ENCODE measurements at regions not wholly inside any gene's neighbourhood (a gene's known extent, or its start where the extent isn't known, plus 50 kb on each side); places are given as distances from the start of the nearest gene placed in this dataset.

DNA sequence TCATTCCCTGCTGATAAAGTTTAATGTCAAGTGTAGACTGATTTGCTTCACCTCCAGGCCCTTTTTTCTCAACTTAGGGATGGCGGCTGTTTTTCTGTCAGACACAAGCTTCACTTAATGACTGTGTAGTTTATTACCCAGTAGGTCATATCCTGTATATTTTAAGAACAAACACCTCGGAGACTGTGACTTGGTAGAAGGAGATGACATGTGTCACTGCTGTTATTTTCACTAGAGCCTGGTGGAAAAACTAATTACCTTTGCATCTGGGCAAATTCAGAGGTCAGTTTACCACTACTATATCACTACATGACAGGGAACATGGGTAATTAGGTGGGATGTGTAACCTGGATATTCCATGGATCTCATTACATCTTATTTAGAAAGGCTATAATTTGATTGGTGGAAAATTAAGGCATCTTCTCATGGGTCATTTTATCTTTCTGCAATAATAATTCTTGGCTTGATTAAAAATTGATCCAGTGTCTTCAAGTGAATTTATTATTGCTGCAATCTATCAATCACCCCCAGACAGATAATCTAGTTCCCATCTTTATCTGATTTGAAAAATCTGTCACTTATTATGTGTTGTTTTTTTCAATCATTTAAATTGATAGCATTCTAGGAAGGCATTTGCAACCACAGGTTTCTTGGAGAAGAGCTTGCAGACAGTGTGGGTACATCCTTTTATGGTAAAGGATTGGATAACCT lies 353.8 kb upstream of the SPRED2 start:
- in situ Hi-C loops (cut with HindIII; ENCODE audit: extremely low pct_ligation_motif_present, low pct_unique_long_range_greater_than_20kb), result no loop called here
- TF ChIP-seq U2AF1 (optimal IDR thresholded peaks at IDR 0.05; ENCODE audit: low read depth, low read length) (no peak), ZC3H4 (CRISPR knock-in tag; IDR thresholded peaks at IDR 0.05; ENCODE audit: borderline replicate concordance) (no peak), IKZF4 (CRISPR knock-in tag; IDR thresholded peaks at IDR 0.05; ENCODE audit: borderline replicate concordance, low read depth, not compliant biosample characterization) (no peak), RNF2 (conservative IDR thresholded peaks at IDR 0.05; ENCODE audit: low read depth) (no peak), THAP11 (CRISPR knock-in tag; IDR thresholded peaks at IDR 0.05) (no peak), ZNF713 (CRISPR knock-in tag; IDR thresholded peaks at IDR 0.05) (no peak), ZNF839 (CRISPR knock-in tag; IDR thresholded peaks at IDR 0.05; ENCODE audit: borderline replicate concordance) (no peak), ZNF737 (CRISPR knock-in tag; IDR thresholded peaks at IDR 0.05; ENCODE audit: borderline replicate concordance) (no peak)
- TF ChIP-seq, protein P1, sequence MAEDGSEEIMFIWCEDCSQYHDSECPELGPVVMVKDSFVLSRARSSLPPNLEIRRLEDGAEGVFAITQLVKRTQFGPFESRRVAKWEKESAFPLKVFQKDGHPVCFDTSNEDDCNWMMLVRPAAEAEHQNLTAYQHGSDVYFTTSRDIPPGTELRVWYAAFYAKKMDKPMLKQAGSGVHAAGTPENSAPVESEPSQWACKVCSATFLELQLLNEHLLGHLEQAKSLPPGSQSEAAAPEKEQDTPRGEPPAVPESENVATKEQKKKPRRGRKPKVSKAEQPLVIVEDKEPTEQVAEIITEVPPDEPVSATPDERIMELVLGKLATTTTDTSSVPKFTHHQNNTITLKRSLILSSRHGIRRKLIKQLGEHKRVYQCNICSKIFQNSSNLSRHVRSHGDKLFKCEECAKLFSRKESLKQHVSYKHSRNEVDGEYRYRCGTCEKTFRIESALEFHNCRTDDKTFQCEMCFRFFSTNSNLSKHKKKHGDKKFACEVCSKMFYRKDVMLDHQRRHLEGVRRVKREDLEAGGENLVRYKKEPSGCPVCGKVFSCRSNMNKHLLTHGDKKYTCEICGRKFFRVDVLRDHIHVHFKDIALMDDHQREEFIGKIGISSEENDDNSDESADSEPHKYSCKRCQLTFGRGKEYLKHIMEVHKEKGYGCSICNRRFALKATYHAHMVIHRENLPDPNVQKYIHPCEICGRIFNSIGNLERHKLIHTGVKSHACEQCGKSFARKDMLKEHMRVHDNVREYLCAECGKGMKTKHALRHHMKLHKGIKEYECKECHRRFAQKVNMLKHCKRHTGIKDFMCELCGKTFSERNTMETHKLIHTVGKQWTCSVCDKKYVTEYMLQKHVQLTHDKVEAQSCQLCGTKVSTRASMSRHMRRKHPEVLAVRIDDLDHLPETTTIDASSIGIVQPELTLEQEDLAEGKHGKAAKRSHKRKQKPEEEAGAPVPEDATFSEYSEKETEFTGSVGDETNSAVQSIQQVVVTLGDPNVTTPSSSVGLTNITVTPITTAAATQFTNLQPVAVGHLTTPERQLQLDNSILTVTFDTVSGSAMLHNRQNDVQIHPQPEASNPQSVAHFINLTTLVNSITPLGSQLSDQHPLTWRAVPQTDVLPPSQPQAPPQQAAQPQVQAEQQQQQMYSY (CRISPR knock-in tag; IDR thresholded peaks at IDR 0.05), result no peak
- TF ChIP-seq, protein P2, sequence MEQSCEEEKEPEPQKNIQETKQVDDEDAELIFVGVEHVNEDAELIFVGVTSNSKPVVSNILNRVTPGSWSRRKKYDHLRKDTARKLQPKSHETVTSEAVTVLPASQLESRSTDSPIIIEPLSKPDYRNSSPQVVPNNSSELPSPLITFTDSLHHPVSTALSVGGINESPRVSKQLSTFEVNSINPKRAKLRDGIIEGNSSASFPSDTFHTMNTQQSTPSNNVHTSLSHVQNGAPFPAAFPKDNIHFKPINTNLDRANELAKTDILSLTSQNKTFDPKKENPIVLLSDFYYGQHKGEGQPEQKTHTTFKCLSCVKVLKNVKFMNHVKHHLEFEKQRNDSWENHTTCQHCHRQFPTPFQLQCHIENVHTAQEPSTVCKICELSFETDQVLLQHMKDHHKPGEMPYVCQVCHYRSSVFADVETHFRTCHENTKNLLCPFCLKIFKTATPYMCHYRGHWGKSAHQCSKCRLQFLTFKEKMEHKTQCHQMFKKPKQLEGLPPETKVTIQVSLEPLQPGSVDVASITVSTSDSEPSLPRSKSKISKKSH (CRISPR knock-in tag; IDR thresholded peaks at IDR 0.05; ENCODE audit: borderline replicate concordance), result no peak
- TF ChIP-seq, protein P3, sequence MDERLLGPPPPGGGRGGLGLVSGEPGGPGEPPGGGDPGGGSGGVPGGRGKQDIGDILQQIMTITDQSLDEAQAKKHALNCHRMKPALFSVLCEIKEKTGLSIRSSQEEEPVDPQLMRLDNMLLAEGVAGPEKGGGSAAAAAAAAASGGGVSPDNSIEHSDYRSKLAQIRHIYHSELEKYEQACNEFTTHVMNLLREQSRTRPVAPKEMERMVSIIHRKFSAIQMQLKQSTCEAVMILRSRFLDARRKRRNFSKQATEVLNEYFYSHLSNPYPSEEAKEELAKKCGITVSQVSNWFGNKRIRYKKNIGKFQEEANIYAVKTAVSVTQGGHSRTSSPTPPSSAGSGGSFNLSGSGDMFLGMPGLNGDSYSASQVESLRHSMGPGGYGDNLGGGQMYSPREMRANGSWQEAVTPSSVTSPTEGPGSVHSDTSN (CRISPR knock-in tag; IDR thresholded peaks at IDR 0.05), result no peak

More for the DNA sequence above, 353.8 kb upstream of the SPRED2 start:
- no peaks in the 10 kb centered on the region for H3K79me2 ChIP-seq (ENCODE audit: insufficient read depth, low read length)
- POLR2A ChIA-PET, result no interaction called here
- H3K9me3 ChIP-seq (ENCODE audit: low read length), result no peaks in the 10 kb centered on the region
- no peak overlapping the region for H3K9ac ChIP-seq (ENCODE audit: insufficient read depth, low read depth, low read length)
- H2AFZ ChIP-seq (ENCODE audit: low read length), result no peak overlapping the region
- no peak overlapping the region for H3K27ac ChIP-seq (ENCODE audit: extremely low read length, insufficient read depth, low read length)
- H3K27me3 ChIP-seq (ENCODE audit: control insufficient read depth in 1 of 2, insufficient read depth in 2 of 2, low read length in 2 of 2), result 0 out of 5 replicates have a peak, but pooled peaks cover 0 to 5% of the 10 kb centered on the region in 2 experiments
- H3K4me2 ChIP-seq (ENCODE audit: low read depth, low read length), result no peak overlapping the region
- no peaks in the 10 kb centered on the region for H3K36me3 ChIP-seq (replicated peaks in 1 of 2; ENCODE audit: control insufficient read depth in 1 of 2, insufficient read depth in 2 of 2, low read length in 2 of 2)
- no TSS peak for BruUV-seq (replicated peaks)
- CTCF ChIA-PET (ENCODE audit: low intra/inter-chr PET ratio, low total read pairs), result no interaction called here
- H3K4me1 ChIP-seq (ENCODE audit: insufficient read depth, low read length), result no peaks in the 10 kb centered on the region
- FAIRE-seq, result no peak
- 5% methylated on average over 2 of the region's 2 CpGs for WGBS (ENCODE audit: low lambda C conversion rate)
- DNase-seq (ENCODE audit: low spot score), result no peak
- H4K20me1 ChIP-seq (ENCODE audit: insufficient read depth, low read length), result no peaks in the 10 kb centered on the region
- ATAC-seq, result no peak
- no peak overlapping the region for H3K4me3 ChIP-seq (replicated peaks in 1 of 3; ENCODE audit: insufficient read depth in 1 of 3, low read depth in 2 of 3, low read length in 3 of 3)
- intact Hi-C loops (cut with micrococcal nuclease; ENCODE audit: unreplicated experiment), result no loop called here
